Neural progenitor cell (in vitro differentiated cells): ENCODE measurements at regions not wholly inside any gene's neighbourhood (a gene's known extent, or its start where the extent isn't known, plus 50 kb on each side); places are given as distances from the start of the nearest gene placed in this dataset.

Experiments
- CTCF ChIP-seq: fragments of 200-600 bp; sonication (generic); IDR thresholded peaks from 2 replicates; pipeline ENCODE4 v1.5.1; 2017; ENCODE audit warnings: antibody characterized with exemption, mild to moderate bottlenecking
- EZH2 ChIP-seq: fragments of 200-600 bp; sonication (generic); IDR thresholded peaks from 2 replicates; pipeline ENCODE4 v1.6.1; 2017; ENCODE audit warnings: antibody characterized with exemption, mild to moderate bottlenecking, moderate library complexity
- EZH2phosphoT487 ChIP-seq: fragments of 200-600 bp; sonication (generic); IDR thresholded peaks from 2 replicates; pipeline ENCODE4 v1.6.1; 2017; ENCODE audit warnings: antibody characterized with exemption

DNA sequence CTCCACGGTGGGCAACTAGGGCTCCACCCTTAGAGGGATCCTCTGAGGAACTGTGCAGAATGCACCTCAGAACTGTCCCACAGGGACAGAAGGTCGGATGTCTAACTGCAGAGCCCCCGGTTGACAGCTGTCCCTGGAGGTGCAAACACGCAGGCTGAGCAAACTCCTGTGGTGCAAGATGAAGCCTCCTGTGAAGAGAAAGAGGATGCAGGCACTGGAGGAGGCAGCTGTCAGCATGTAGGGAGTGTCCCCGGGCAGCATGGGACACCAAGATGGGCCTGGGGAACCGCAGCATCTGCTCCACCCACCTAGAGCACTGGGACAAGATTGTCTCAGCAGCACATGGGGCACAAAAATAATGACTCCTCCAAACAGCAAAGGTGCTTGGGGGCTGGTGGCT is 258.9 kb downstream of the ABHD5 start:
- TF ChIP-seq CTCF (no peak), EZH2phosphoT487 (no peak), EZH2 (no peak)
